Astrocyte (in vitro differentiated cells and primary cell): ENCODE measurements at regions not wholly inside any gene's neighbourhood (a gene's known extent, or its start where the extent isn't known, plus 50 kb on each side); places are given as distances from the start of the nearest gene placed in this dataset.

Experiments used
- CTCF ChIP-seq: IDR thresholded peaks from 2 replicates; pipeline ENCODE4 v1.5.1; 2011; ENCODE audit warnings: low read depth, mild to moderate bottlenecking, inconsistent platforms, low read length, moderate library complexity; ENCODE audit not compliant: insufficient read depth
- EZH2 ChIP-seq: IDR thresholded peaks from 2 replicates; pipeline ENCODE4 v1.6.1; 2012; ENCODE audit warnings: mild to moderate bottlenecking, low read length, inconsistent platforms; ENCODE audit not compliant: insufficient read depth

- TF ChIP-seq CTCF (no peak), EZH2 (no peak)
Observed at GRCh38 chr6:145383428-145383827, 351.9 kb downstream of the EPM2A start.
